ENCODE measurements at regions not wholly inside any gene's neighbourhood (a gene's known extent, or its start where the extent isn't known, plus 50 kb on each side); places are given as distances from the start of the nearest gene placed in this dataset.

- in situ Hi-C loops (cut with HindIII; ENCODE audit: extremely low pct_ligation_motif_present, low pct_unique_long_range_greater_than_20kb) (no loop called here), intact Hi-C loops (cut with micrococcal nuclease; ENCODE audit: unreplicated experiment) (no loop called here)
- no TSS peak for BruUV-seq (replicated peaks)
- no peaks in the 10 kb centered on the region for H3K79me2 ChIP-seq (ENCODE audit: insufficient read depth, low read length)
- no peak overlapping the region for H2AFZ ChIP-seq (ENCODE audit: low read length)
- WGBS (ENCODE audit: low lambda C conversion rate): 0% methylated on average over 2 of the region's 4 CpGs
- FAIRE-seq: no peak
- DNase-seq (ENCODE audit: low spot score): no peak
- H3K4me1 ChIP-seq (ENCODE audit: insufficient read depth, low read length): no peaks in the 10 kb centered on the region
- POLR2A ChIA-PET: no interaction called here
- H3K27ac ChIP-seq (ENCODE audit: extremely low read length, insufficient read depth, low read length): no peak overlapping the region
- H3K4me3 ChIP-seq (replicated peaks in 1 of 3; ENCODE audit: insufficient read depth in 1 of 3, low read depth in 2 of 3, low read length in 3 of 3): no peak overlapping the region
- H3K9ac ChIP-seq (ENCODE audit: insufficient read depth, low read depth, low read length): no peak overlapping the region
- no peak for TF ChIP-seq ZNF784 (CRISPR knock-in tag; IDR thresholded peaks at IDR 0.05; ENCODE audit: borderline replicate concordance)
- no peak for TF ChIP-seq HMG20B (CRISPR knock-in tag; conservative IDR thresholded peaks at IDR 0.05)
- no peak for TF ChIP-seq HNRNPLL (IDR thresholded peaks at IDR 0.05; ENCODE audit: low read depth, low read length, poor library complexity, severe bottlenecking)
- no peak for TF ChIP-seq ZNF780A (CRISPR knock-in tag; IDR thresholded peaks at IDR 0.05)
- TF ChIP-seq ZNF557 (CRISPR knock-in tag; IDR thresholded peaks at IDR 0.05): no peak
- no peak for TF ChIP-seq WIZ (CRISPR knock-in tag; IDR thresholded peaks at IDR 0.05)
- no peak for TF ChIP-seq ZBED4 (CRISPR knock-in tag; IDR thresholded peaks at IDR 0.05; ENCODE audit: borderline replicate concordance)
- TF ChIP-seq RFX5 (IDR thresholded peaks at IDR 0.05; ENCODE audit: low read depth, low read length): no peak
- no peak for TF ChIP-seq ZNF18 (CRISPR knock-in tag; IDR thresholded peaks at IDR 0.05; ENCODE audit: insufficient replicate concordance)
- no peak for TF ChIP-seq ZGPAT (CRISPR knock-in tag; IDR thresholded peaks at IDR 0.05)
- no peak for TF ChIP-seq ZBTB34 (CRISPR knock-in tag; IDR thresholded peaks at IDR 0.05)
- TF ChIP-seq FUBP1 (CRISPR knock-in tag; IDR thresholded peaks at IDR 0.05; ENCODE audit: borderline replicate concordance): no peak
- TF ChIP-seq ZSCAN22 (CRISPR knock-in tag; IDR thresholded peaks at IDR 0.05): no peak
- H3K4me2 ChIP-seq (ENCODE audit: low read depth, low read length): no peak overlapping the region
- H3K27me3 ChIP-seq (ENCODE audit: control insufficient read depth in 1 of 2, insufficient read depth in 2 of 2, low read length in 2 of 2): no peaks in the 10 kb centered on the region; a peak in 2 of 5 replicates
- ATAC-seq: no peak
- CTCF ChIA-PET (ENCODE audit: low intra/inter-chr PET ratio, low total read pairs): no interaction called here
- H3K36me3 ChIP-seq (replicated peaks in 1 of 2; ENCODE audit: control insufficient read depth in 1 of 2, insufficient read depth in 2 of 2, low read length in 2 of 2): no peaks in the 10 kb centered on the region
- H4K20me1 ChIP-seq (ENCODE audit: insufficient read depth, low read length): no peaks in the 10 kb centered on the region
- H3K9me3 ChIP-seq (ENCODE audit: low read length): peaks cover 8% of the 10 kb centered on the region; the same call in 1 of the 2 replicates
Measured at GRCh38 chr18:78647018-78647417, 332.6 kb upstream of the SALL3 start.

Data from HepG2 (cell line).